Panc1 (cell line): ENCODE measurements at regions not wholly inside any gene's neighbourhood (a gene's known extent, or its start where the extent isn't known, plus 50 kb on each side); places are given as distances from the start of the nearest gene placed in this dataset.

Source experiments
- ATAC-seq: fragments of 200-7000 bp; cut with Tn5 transposase; 2 replicates; pipeline ENCODE4 v1.9.1; 2020; ENCODE audit warnings: mild to moderate bottlenecking, moderate library complexity
- BruUV-seq: library from RNA; stranded (reverse); fragments of 400-500 nt; replicated peaks from 2 replicates; lab custom pipeline; 2021; lab: Mats Ljungman, UMichigan
- CTCF ChIA-PET: fragments of 300-600 bp; sonication (Branson Sonifier 250); formaldehyde crosslinking; loops from one replicate; lab custom pipeline; 2022; ENCODE audit warnings: antibody characterized with exemption; lab: Charles Lee
- POLR2A ChIA-PET: fragments of 300-600 bp; sonication (Branson Sonifier 250); formaldehyde crosslinking; loops from one replicate; lab custom pipeline; 2022; ENCODE audit warnings: antibody characterized with exemption; lab: Charles Lee
- DNase-seq: peaks from one replicate; pipeline ENCODE4 v3.0.0-alpha.2; 2010; ENCODE audit warnings: low read depth, low spot score
- H3K27ac ChIP-seq: 2 replicates; pipeline ENCODE4 v1.5.1; 2011; ENCODE audit warnings: mild to moderate bottlenecking, low read length, inconsistent platforms
- H3K27me3 ChIP-seq: fragments of 200-500 bp; sonication (Bioruptor generic); 2 replicates; pipeline ENCODE4 v1.6.0; 2014; ENCODE audit warnings: low read length, inconsistent platforms; ENCODE audit not compliant: control insufficient read depth, insufficient read depth
- H3K36me3 ChIP-seq: fragments of 200-500 bp; sonication (Bioruptor generic); 2 replicates; pipeline ENCODE4 v1.5.1; 2014; ENCODE audit warnings: inconsistent platforms, mild to moderate bottlenecking, low read length, moderate library complexity; ENCODE audit not compliant: control insufficient read depth, insufficient read depth
- H3K4me1 ChIP-seq: 2 replicates; pipeline ENCODE4 v1.5.1; 2011; ENCODE audit warnings: inconsistent platforms, mild to moderate bottlenecking, low read length, moderate library complexity; ENCODE audit not compliant: control insufficient read depth, insufficient read depth
- H3K4me3 ChIP-seq, 2 experiments: 2 replicates each; pipeline ENCODE4 v1.5.1; 2011 to 2012; ENCODE audit warnings: low read depth in 2 of 2, low read length in 2 of 2, mild to moderate bottlenecking in 2 of 2, inconsistent platforms in 1 of 2, moderate library complexity in 1 of 2
- H3K9me3 ChIP-seq: fragments of 200-500 bp; sonication (Bioruptor generic); 2 replicates; pipeline ENCODE4 v1.5.1; 2014; ENCODE audit warnings: low read depth, mild to moderate bottlenecking, inconsistent platforms, low read length, moderate library complexity; ENCODE audit not compliant: control insufficient read depth, insufficient read depth
- CTCF ChIP-seq: fragments of 450-650 bp; IDR thresholded peaks from 2 replicates; pipeline ENCODE4 v1.5.1; 2017; ENCODE audit warnings: mild to moderate bottlenecking
- POLR2AphosphoS5 ChIP-seq: IDR thresholded peaks from 2 replicates; pipeline ENCODE4 v1.6.1; 2012; ENCODE audit warnings: mild to moderate bottlenecking, low read depth, low read length, moderate library complexity
- SIN3A ChIP-seq: IDR thresholded peaks from 2 replicates; pipeline ENCODE4 v1.6.1; 2012; ENCODE audit warnings: low read depth, mild to moderate bottlenecking, low read length, moderate library complexity, borderline replicate concordance; ENCODE audit not compliant: insufficient read depth
- TCF7L2 ChIP-seq: IDR thresholded peaks from 2 replicates; pipeline ENCODE4 v1.6.1; 2011; ENCODE audit warnings: mild to moderate bottlenecking, low read depth, low read length, inconsistent platforms
- in situ Hi-C: cut with HindIII; loops from 2 replicates; pipeline ENCODE4 v1.10.0; 2016; ENCODE audit warnings: low sequenced_read_pairs, low pct_unique_long_range_greater_than_20kb
- intact Hi-C: fragments of 100-400 bp; cut with micrococcal nuclease; formaldehyde crosslinking; loops from one replicate; pipeline ENCODE4 v1.10.0; 2022; ENCODE audit not compliant: unreplicated experiment
- TF ChIP-seq, protein P1 (sequence below), 2 experiments: IDR thresholded peaks; 2 replicates each; pipeline ENCODE4 v1.6.1; 2011 to 2012; ENCODE audit warnings: low read depth in 2 of 2, control low read depth in 1 of 2, low read length in 1 of 2, mild to moderate bottlenecking in 1 of 2, moderate library complexity in 1 of 2; ENCODE audit not compliant: insufficient read depth in 1 of 2

- BruUV-seq = no TSS peak
- no peak for TF ChIP-seq SIN3A
- no peak for TF ChIP-seq TCF7L2
- TF ChIP-seq, protein P1, sequence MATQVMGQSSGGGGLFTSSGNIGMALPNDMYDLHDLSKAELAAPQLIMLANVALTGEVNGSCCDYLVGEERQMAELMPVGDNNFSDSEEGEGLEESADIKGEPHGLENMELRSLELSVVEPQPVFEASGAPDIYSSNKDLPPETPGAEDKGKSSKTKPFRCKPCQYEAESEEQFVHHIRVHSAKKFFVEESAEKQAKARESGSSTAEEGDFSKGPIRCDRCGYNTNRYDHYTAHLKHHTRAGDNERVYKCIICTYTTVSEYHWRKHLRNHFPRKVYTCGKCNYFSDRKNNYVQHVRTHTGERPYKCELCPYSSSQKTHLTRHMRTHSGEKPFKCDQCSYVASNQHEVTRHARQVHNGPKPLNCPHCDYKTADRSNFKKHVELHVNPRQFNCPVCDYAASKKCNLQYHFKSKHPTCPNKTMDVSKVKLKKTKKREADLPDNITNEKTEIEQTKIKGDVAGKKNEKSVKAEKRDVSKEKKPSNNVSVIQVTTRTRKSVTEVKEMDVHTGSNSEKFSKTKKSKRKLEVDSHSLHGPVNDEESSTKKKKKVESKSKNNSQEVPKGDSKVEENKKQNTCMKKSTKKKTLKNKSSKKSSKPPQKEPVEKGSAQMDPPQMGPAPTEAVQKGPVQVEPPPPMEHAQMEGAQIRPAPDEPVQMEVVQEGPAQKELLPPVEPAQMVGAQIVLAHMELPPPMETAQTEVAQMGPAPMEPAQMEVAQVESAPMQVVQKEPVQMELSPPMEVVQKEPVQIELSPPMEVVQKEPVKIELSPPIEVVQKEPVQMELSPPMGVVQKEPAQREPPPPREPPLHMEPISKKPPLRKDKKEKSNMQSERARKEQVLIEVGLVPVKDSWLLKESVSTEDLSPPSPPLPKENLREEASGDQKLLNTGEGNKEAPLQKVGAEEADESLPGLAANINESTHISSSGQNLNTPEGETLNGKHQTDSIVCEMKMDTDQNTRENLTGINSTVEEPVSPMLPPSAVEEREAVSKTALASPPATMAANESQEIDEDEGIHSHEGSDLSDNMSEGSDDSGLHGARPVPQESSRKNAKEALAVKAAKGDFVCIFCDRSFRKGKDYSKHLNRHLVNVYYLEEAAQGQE (IDR thresholded peaks at IDR 0.05; ENCODE audit: insufficient read depth in 1 of 2, low read depth in 2 of 2, low read length in 1 of 2) = no peak
- TF ChIP-seq CTCF = no peak
- no peak for TF ChIP-seq POLR2AphosphoS5
- POLR2A ChIA-PET = no interaction called here
- Histone ChIP-seq H3K36me3 (no peaks in the 10 kb centered on the region), H3K9me3 (no peaks in the 10 kb centered on the region), H3K4me3 (no peak overlapping the region), H3K4me1 (no peaks in the 10 kb centered on the region), H3K27me3 (no peaks in the 10 kb centered on the region; the same call in 1 of the 2 replicates), H3K27ac (no peak overlapping the region)
- CTCF ChIA-PET = no interaction called here
- intact Hi-C loops (no loop called here), in situ Hi-C loops (no loop called here)
- ATAC-seq (no peak), DNase-seq (no peak)
Observed at GRCh38 chr20:51188941-51189340, 166.0 kb upstream of the KCNG1 start.

DNA sequence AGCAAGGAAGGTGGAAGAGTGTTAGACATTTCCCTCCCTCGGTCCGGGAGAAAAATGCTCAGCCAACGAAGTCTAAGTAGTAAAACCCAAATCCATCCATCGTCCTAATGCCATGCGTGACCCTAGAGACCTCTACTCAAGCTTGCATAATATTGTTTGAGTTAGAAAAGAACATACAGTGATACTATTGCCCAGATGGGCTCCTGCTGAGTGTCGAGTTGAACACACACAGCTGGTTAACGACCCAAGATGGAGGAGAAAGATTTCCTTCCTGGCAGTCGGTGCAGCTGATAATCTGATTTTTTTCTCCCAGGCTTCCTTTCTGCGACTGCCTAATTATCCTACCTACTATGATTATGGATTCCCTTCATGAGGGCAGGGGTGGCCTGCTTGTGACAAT lies 164.4 kb upstream of the KCNG1 start:
- intact Hi-C loops (no loop called here), in situ Hi-C loops (no loop called here)
- Histone ChIP-seq H3K27ac (no peak overlapping the region), H3K4me3 (no peak overlapping the region), H3K9me3 (no peaks in the 10 kb centered on the region), H3K27me3 (peaks cover 6% of the 10 kb centered on the region; the same call in 1 of the 2 replicates), H3K4me1 (no peaks in the 10 kb centered on the region), H3K36me3 (no peaks in the 10 kb centered on the region)
- BruUV-seq = no TSS peak
- ChIA-PET POLR2A (no interaction called here), CTCF (no interaction called here)
- ATAC-seq (no peak), DNase-seq (no peak)
- TF ChIP-seq SIN3A (no peak), CTCF (no peak), POLR2AphosphoS5 (no peak), TCF7L2 (no peak)
- TF ChIP-seq, protein P1 (IDR thresholded peaks at IDR 0.05; ENCODE audit: insufficient read depth in 1 of 2, low read depth in 2 of 2, low read length in 1 of 2) = no peak
